ENCODE measurements at regions not wholly inside any gene's neighbourhood (a gene's known extent, or its start where the extent isn't known, plus 50 kb on each side); places are given as distances from the start of the nearest gene placed in this dataset.
"Not testable (repeated sequence)": the region's sequence is repeated elsewhere in the genome, so short reads cannot be mapped to it uniquely, and the experiment has no call there.

GRCh38 chr4:10803713-10804343 is 119.3 kb upstream of the CLNK start:
- DNase-seq, result no peak

- DNase-seq, result no peak
These were observed 102.8 kb upstream of the CLNK start for GRCh38 chr4:10787365-10787764.

- DNase-seq, result no peak
These were observed 100.1 kb upstream of the CLNK start for GRCh38 chr4:10784621-10785020.

- DNase-seq, result no peak
These were observed 98.8 kb upstream of the CLNK start for GRCh38 chr4:10783351-10783750.

GRCh38 chr4:10781805-10782204 is 97.2 kb upstream of the CLNK start:
- DNase-seq, result no peak

GRCh38 chr4:10780803-10781202 is 96.2 kb upstream of the CLNK start:
- DNase-seq, result not testable (repeated sequence)

- not testable (repeated sequence) for DNase-seq
These were observed 90.6 kb upstream of the CLNK start for GRCh38 chr4:10775132-10775531.

GRCh38 chr4:10773656-10774055 is 89.1 kb upstream of the CLNK start:
- DNase-seq, result no peak

- DNase-seq, result no peak
These were observed 88.4 kb upstream of the CLNK start for GRCh38 chr4:10773010-10773409.

- no peak for DNase-seq
These were observed 80.8 kb upstream of the CLNK start for GRCh38 chr4:10765386-10765785.

GRCh38 chr4:10762561-10762960 is 78.0 kb upstream of the CLNK start:
- no peak for DNase-seq

- DNase-seq, result no peak
These were observed 77.3 kb upstream of the CLNK start for GRCh38 chr4:10761903-10762302.

- DNase-seq, result no peak
These were observed 75.5 kb upstream of the CLNK start for GRCh38 chr4:10760086-10760485.

GRCh38 chr4:10758906-10759305 is 74.3 kb upstream of the CLNK start:
- no peak for DNase-seq

- DNase-seq, result no peak
These were observed 69.4 kb upstream of the CLNK start for GRCh38 chr4:10753856-10754402.

- DNase-seq, result no peak
These were observed 68.8 kb upstream of the CLNK start for GRCh38 chr4:10753336-10753735.

- no peak for DNase-seq
These were observed 66.1 kb upstream of the CLNK start for GRCh38 chr4:10750714-10751113.

GRCh38 chr4:10747186-10747585 is 62.6 kb upstream of the CLNK start:
- no peak for DNase-seq

GRCh38 chr4:10746371-10747171 is 62.0 kb upstream of the CLNK start:
- DNase-seq, result no peak

- DNase-seq, result no peak
These were observed 58.8 kb upstream of the CLNK start for GRCh38 chr4:10743357-10743756.

- no peak for DNase-seq
These were observed 57.6 kb upstream of the CLNK start for GRCh38 chr4:10741961-10742699.

GRCh38 chr4:10740891-10741620 is 56.5 kb upstream of the CLNK start:
- DNase-seq, result no peak

GRCh38 chr4:10740251-10740650 is 55.7 kb upstream of the CLNK start:
- no peak for DNase-seq

Data from CD4-positive, alpha-beta T cell treated with Interleukin-4 for 4 hours (primary cell).